GM19351 (cell line): ENCODE measurements at regions not wholly inside any gene's neighbourhood (a gene's known extent, or its start where the extent isn't known, plus 50 kb on each side); places are given as distances from the start of the nearest gene placed in this dataset.
"Not testable (repeated sequence)": the region's sequence is repeated elsewhere in the genome, so short reads cannot be mapped to it uniquely, and the experiment has no call there.

Experiments
- ATAC-seq: cut with Tn5 transposase; IDR thresholded peaks from one replicate; pipeline ENCODE4 v1.9.1; 2021; ENCODE audit warnings: mild to moderate bottlenecking, moderate library complexity; ENCODE audit not compliant: unreplicated experiment

DNA sequence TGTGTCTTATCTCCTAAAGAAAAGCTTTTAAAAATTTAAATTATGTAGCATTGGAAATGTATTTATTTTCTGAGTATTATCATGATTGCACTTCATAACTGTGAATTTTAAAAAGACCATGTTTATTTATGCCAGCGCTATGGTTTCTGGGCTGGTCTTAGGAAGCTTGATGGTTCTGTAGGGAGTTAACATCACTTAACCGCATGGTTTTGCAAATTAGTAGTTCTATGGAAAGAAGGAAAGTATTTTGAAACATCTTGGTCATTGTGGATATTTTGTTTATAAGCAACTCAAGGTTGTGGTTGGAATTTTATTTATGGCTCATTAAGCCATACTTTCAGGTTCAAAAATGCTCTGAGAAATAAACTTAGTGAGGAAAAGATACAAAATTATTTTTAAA is 549.4 kb downstream of the STK39 start:
- no peak for ATAC-seq

DNA sequence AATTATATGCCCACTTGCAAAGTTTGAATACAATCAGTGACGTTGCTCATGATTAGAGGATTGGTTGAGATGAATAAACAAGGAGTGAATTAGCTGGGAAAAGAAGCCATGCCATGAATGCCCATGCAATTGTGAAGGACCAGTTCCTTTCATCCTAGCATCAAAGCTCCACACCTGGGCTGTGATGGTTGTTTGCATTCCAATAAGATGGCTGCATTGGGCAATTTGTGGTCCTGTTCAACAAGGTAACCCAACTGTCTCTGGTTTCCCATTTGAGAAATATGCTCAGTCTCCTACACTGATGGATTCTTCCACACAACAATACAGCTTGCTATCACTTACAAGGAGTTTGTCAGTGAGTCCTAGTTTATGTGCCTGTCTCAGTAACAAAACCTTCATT is 550.2 kb downstream of the STK39 start:
- ATAC-seq: no peak

DNA sequence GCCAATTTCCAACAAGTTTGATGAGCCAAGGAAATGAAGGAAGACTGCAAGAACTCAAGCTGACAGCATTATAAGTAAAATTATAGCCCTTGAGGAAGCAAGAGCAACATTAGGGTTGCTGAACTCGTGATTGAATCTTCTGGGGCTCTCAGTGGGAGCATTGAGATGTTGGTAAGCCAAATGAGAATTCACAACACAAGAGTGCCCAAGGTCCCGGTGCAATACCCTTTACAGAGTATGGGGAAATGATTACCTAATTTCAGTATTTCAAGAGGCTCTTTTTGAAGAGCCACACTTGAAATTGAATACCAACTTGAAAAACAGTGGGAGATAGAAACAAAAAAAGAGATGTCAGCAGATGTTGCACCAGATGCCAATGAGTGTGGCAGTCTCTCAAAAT is 554.5 kb downstream of the STK39 start:
- ATAC-seq: no peak

DNA sequence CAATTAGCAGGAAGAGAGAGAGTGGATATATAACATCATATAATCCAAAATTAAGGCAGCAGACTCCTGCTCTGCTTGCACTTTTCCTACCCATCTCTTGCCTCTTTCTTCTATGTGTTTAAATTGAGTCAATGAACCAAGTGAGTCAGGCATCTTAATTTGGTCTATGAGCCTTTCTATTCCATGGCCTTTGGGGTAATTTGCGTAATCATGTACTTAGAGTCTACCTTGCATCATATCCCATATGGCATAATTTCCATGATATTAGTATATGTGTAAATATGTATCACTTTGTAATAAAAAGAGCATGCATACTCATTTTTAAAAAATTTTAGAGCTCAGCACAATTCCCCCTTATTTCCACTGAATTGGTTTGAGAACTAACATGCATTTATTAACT is 555.2 kb downstream of the STK39 start:
- no peak for ATAC-seq

DNA sequence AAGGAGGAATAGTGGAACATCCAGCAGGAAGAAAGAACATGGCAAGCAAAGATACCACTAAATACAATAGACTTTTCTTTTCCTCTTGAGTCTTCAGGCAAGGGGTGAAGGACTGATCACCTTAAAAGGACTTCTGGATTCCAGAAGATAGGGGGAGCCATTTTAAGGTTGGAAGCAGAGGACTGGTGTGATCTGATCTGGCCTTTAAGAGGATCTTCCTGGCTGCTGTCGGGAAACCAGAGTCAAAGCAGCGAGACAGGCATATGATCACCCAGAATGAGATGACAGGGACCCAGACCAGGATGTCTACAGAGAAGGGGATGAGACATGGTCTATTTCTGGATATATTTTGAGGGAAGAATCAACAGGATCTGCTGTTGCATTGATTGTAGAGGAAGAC is 558.0 kb downstream of the STK39 start:
- no peak for ATAC-seq

DNA sequence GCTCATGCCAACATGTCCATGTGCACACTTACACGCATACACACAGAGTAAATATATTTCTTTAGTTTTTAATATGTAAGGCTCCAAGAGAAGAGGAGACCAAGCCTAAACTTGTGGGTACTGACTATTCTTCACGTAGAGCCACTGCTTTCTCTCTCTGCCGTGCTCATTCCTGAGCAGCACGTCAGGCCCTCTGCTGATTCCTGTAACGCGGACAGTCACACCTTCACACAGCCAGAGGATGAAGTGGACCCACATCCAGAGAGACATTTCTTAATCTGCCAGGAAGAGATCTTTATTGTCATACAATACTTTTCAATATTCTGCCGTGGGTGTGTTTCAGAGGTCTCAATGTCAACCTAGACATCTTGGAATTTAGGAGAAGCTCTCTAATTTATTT is 560.7 kb downstream of the STK39 start:
- no peak for ATAC-seq

DNA sequence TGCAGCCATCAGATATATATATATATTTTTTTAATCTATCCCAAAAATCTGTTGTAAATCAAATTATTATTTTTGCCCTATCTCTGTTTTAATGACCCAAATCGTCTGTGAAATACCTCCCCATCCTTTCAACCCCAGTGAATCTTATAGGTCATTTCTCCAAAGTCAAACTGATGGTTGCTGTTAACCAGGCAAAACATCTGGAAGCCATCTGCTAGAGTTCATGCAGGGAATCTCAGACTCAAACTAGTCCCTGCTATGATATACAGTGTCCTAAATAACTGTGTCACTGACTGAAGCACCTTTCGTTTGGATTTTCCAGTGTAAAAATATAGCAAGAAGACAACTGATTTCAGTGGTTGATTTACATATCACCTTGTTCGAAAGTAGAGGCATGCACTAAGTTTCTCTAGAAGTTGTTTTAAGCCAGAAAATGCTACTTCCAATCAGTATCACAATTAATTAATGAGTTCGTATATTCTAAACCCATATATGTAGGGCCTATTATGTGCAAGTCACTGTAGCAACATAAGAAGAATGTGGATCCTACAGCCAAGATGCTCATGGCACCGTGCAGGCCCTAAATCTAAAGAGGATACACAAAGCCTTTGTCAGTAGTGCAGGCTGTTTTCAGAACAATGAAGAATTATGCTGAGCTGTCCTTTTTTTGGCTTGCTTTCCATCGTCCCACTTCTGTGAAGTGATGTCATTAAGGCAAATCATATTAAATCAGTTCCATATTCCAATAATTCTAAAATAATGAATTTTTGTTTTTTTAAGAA is 566.0 kb downstream of the STK39 start:
- ATAC-seq: no peak

DNA sequence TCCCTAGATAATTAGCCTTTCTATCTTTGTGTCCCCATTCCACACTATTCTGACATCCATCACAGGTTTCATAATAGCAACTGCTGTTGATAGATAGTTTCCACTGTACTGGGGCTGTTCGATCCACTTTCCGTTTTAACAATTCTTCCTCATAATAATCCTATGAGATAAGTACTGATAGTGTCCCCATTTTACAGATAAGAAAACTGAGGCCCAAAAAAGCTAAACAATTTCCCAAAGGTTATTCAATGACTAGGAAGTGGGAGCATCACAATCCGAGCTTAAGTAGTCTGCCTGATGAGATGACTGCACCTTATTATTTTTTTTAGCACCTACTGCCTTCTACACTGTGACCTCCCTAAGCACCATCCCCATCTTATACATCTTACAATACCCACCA is 569.2 kb downstream of the STK39 start:
- ATAC-seq: no peak

DNA sequence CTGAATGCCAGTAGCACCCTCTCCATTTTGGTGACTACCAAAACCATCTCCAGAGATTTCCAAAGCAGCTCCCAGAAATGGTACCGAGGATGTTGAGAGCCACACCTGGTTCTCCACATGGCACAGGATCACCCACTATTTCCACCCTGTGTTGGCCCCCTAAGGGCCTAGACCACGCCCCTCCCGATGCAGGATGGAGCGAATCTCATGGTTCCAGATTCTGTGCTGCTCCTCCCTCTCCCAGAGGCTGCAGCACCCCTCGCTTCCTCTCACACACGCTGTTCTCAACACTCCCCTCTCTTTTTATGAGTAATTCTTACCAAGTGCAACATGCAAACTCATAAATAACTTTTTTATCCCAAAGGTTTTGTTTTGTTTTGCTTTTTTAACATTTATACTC is 571.5 kb downstream of the STK39 start:
- ATAC-seq: no peak

DNA sequence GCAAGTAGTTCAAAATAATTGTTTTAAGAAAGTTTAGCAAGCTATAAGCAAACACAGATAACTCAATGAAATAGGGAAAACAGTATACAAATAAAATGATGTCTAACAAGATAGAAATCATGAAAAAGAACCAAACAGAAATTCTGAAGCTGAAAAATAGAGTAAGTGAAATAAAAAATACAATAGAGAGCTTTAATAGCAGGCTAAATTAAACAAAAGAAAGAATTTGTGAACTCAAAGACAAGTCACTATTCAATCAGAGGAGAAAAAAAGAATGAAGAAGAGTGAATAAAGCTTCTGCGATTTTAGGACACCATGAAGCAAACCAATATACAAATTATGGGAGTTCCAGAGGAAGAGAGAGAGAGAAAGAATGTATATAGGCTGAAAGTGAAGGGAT is 576.8 kb downstream of the STK39 start:
- ATAC-seq: no peak

DNA sequence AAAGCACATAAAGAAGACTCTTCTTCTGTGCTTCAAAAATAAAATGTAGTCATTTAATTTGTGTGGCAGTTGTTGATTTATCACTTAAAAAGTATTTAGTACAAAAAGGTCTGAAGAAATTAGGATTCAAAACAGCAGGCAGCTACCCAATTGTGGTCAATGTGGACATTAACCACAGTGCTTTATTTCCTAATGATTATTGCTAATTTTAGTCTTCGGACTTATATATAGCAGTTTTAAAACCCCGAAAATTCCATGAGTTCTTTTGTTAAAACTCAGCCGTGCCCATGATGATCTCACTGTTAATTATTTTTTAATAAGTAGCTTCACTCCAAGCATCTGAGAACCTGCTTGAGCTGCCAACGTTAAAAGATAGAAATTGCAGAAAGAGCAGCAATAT is 594.3 kb downstream of the STK39 start:
- no peak for ATAC-seq

DNA sequence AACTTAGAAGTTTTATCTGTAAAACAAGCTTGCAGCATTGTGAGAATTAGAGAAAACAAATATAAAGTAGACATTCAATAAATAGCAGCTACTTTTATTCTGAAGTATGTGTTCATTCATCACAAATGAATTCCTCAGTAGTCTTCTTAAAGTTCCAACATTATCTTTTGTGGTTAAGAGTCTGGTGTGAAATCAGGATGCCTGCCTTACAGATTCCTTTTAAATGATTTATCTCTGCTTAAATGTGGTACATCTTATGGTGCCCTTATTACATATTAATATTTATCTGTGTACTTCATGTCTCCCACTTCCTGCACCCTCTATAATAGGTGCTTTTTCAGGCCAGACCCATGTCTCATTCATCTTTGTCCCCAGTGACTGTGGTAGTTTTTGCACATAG is 595.0 kb downstream of the STK39 start:
- ATAC-seq: no peak

DNA sequence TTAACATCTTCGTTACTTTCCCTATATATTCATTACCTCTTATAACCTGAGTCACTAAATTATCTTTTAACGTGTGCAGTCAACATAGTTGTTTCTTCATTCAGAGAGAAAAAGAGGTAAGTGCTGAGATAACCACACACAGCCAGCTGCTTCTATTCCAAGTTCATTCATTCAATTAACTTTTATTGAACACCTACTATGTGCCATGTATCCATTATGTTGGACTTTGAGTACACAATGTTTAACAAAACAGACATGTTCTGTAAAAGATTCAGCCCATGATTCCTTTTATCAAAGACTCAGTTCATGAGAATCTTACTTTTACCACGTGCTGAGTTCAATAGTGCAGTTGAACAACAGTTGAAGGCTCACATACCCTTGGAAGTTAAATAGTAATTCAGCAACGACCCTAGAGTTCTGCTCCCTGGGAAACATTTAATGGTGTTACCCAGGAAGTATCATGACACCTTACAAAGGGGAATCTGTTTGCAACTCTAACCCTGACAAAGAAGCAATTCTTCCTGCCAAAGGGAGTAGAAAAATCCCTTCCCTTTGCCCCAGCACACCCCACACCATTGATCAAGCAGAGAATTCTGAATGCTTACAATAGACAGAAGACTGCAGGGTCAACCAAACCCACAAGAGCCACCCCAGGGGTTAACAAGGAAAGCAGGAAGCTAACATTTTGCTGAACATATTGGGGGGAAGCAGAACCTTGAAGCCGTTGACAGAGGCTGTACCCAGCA is 595.8 kb downstream of the STK39 start:
- no peak for ATAC-seq

DNA sequence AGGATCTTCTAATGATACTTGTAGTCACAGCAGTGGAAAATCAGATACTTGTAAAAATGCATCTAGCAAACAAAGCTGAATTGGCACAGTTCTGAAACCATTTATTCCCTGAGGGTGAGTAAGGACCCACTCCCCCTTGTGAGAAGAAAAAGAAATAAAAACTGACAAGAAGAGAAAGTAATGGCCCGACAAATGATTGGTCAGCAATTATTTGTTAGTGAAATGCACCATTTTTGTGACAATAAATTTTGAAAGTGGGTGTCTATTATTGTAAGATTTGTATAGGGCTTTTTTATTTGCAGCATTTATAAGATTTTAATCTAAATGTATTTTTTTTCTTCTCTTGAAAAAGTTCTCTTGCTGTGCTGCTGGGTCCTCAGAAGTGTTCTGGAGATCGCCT is 600.8 kb downstream of the STK39 start:
- ATAC-seq: no peak

DNA sequence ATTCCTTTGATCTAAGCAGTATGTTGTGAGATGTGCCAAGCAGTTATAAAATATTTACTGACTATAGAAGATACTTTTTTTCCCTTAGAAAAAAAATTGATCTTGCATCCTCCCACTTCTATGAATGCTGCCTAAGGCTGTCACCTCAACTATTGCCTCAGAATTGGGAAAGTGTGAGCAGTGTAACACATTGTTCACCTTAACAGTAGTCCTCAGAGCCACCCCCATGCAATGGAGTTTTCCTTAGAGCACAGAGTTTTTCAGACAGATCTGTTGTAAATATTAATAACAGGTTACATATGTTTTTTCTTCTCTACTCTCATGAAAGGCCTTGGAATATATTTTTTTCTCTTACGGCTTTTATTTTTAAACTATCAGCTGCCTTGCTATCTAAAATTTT is 607.3 kb downstream of the STK39 start:
- ATAC-seq: no peak

DNA sequence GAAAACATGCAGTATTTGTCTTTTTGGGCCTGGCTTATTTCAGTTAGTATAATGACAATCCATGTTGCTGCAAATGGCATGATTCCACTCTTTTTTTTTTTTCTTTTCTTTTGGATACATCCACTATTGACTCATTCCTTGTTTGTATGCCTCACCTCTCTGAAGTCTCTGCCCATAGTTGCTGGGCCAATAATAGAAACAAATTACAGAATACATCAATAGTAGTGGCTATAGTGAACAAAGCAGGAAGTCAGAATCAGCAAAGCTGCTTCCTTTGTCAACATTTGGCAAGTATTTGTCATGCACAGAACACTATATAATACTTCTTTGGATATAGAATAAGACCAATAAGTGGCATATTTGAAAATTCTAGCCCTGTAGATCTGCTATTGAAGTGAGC is 609.7 kb downstream of the STK39 start:
- no peak for ATAC-seq

DNA sequence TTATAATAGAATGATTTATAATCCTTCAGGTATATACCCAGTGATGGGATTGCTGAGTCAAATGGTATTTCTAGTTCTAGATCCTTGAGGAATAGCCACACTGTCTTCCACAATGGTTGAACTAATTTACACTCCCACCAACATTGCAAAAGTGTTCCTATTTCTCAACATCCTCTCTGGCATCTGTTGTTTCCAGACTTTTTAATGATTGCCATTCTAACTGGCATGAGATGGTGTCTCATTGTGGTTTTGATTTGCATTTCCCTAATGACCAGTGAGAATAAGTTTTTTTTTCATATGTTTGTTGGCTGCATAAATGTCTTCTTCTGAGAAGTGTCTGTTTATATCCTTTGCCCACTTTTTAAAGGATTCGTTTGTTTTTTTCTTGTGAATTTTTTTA is 615.1 kb downstream of the STK39 start:
- ATAC-seq: not testable (repeated sequence)

DNA sequence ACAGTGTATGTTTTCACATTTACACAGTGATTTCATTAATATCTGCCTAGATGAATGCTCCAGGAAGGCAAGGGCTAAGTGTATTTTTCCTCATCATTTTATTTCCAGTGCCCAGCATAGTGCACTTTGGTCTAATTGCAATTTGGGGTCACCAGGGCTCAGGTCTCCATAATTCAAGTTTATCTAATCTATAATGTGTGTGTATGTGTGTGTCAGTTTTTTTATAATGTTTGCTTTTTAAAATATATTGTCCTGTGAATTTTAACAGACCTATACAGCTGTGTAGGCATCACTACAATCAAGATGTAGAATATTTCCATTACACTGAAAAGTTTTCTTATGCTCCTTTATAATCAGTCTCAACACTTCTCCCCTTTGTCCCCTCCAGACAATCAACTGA is 620.4 kb downstream of the STK39 start:
- no peak for ATAC-seq

DNA sequence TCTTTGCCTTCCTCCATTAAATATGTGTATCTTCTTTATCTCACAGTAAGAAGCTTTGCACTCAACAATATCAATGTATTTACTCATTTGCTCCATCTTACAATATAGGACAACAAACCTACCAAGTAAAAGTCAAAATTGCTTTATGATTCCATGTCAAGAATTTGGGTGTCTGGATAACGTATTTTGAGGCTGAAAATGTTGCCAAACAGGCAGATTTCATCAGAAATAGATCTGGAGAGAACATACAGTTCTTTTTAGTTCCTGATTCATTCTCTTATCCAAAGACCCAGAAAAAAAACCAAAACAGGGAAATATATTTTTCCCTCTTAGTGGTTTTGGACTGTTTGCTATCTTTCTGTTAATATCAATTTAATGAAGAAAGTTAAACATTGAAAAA is 621.1 kb downstream of the STK39 start:
- no peak for ATAC-seq

DNA sequence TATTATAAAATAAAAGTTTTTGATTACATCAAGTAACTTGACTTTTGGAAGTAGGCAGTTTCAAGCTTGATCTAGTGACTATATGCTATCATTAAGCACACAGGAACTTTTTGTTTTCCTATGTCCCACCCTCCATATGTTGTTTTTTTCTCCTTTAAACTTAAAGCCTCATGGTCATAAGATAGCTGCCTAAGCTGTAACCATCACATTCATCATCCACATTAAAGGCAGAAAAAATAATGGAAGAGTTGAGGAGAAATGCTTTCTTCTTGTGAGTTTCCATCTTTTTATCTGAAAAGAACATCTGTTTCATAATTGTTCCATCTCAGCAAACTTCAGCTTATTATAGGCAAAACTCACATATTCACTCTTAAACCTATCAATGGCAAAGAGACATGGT is 630.4 kb downstream of the STK39 start:
- ATAC-seq: no peak

DNA sequence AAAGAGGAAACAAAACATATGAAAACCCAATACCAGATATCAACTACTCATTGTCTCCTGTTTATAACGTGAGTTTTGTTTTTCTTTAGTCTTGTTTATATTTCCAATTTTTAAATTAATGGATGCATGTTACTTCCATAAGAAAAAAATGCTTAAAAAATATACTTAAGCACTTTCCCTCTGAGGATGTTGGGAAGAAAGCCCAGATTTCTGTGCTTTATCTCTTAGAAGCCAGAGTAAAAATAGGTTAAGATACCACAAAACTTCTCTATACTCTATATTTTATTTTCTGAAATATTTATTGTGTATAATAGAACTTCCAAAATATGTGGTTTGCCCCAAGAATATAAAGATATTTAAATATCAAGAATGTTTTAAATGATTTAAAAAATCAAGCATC is 633.9 kb downstream of the STK39 start:
- no peak for ATAC-seq

DNA sequence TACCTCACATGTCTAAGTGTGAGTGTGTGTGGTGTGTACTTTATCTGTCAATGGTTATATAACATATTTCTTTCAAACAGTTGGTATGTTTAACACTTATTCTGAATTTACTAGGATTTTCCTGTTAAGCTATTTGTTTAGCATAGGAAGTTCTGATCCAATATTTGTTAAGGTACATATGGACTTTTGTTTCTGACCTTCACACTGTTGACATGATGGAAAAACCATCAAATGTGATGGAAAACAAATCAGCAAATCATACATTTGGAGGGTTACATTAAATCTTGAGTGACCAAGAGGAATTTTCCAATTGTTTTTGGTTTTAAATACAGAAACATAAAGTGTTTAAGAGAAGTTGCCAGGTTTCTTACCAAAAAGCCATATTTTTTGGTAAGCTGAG is 638.9 kb downstream of the STK39 start:
- no peak for ATAC-seq

DNA sequence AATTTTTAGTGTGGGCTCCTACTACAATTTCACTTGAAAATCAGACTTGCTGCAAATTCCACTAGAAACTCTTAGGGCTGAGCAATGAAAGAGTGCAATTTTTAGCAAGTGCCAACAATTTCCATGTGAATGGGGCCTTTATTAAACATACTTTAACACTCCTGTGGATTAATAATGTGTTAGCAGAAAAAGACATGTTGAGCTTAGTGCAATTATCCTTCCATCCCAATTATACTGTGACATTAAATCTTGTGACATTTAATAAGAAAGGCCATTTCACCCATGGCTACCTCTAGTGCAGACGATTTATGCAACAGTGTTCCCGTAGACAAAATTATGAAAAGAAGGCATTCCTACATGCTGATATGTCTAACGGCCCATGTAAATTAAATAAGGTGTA is 639.7 kb downstream of the STK39 start:
- no peak for ATAC-seq
